Endothelial cell of umbilical vein (primary cell): ENCODE measurements at regions not wholly inside any gene's neighbourhood (a gene's known extent, or its start where the extent isn't known, plus 50 kb on each side); places are given as distances from the start of the nearest gene placed in this dataset.

Experiments
- BruUV-seq: library from RNA; stranded (reverse); fragments of 400-500 nt; replicated peaks from 2 replicates; lab custom pipeline; 2021; lab: Mats Ljungman, UMichigan
- CTCF ChIA-PET: fragments of 300-600, 350-600 bp; sonication (Branson Sonifier 250); formaldehyde crosslinking; loops from one replicate; lab custom pipeline; 2021; ENCODE audit warnings: antibody characterized with exemption, inconsistent platforms; lab: Charles Lee
- POLR2A ChIA-PET: fragments of 300-600, 350-600 bp; sonication (Branson Sonifier 250); formaldehyde crosslinking; loops from one replicate; lab custom pipeline; 2021; ENCODE audit warnings: antibody characterized with exemption, inconsistent platforms; lab: Charles Lee
- DNase-seq: peaks from one replicate; pipeline ENCODE4 v3.0.0-alpha.2; 2011; ENCODE audit warnings: low read depth, low spot score
- FAIRE-seq: peaks from 2 replicates; lab custom pipeline; 2011; peaks lifted over from hg19 to GRCh38; lab: Jason Lieb, UNC
- H2AFZ ChIP-seq: 2 replicates; pipeline ENCODE4 v1.6.0; 2012; ENCODE audit warnings: low read depth, low read length, control low read depth, inconsistent platforms
- H3K27ac ChIP-seq: 2 replicates; pipeline ENCODE4 v1.5.1; 2011; ENCODE audit warnings: low read depth, mild to moderate bottlenecking, control low read depth, low read length, moderate library complexity; ENCODE audit not compliant: insufficient read depth
- H3K27me3 ChIP-seq, 2 experiments: 2 replicates each; pipeline versions ENCODE4 v1.6.0 to v1.6.1; 2011; ENCODE audit warnings: low read length in 2 of 2, mixed read lengths in 1 of 2; ENCODE audit not compliant: control insufficient read depth in 2 of 2, insufficient read depth in 2 of 2
- H3K36me3 ChIP-seq, 2 experiments: 2 replicates in 1 of 2; 3 replicates in 1 of 2; pipeline ENCODE4 v1.5.1; 2011; ENCODE audit warnings: low read length in 2 of 2, mild to moderate bottlenecking in 1 of 2, moderate library complexity in 1 of 2; ENCODE audit not compliant: control insufficient read depth in 2 of 2, insufficient read depth in 2 of 2; ENCODE audit errors: extremely low read depth in 1 of 2
- H3K4me1 ChIP-seq: 3 replicates; pipeline ENCODE4 v1.5.1; 2011; ENCODE audit warnings: mild to moderate bottlenecking, low read length; ENCODE audit not compliant: control insufficient read depth, insufficient read depth; ENCODE audit errors: extremely low read depth
- H3K4me2 ChIP-seq: 2 replicates; pipeline ENCODE4 v1.6.1; 2011; ENCODE audit warnings: low read length, control low read depth, mixed read lengths; ENCODE audit not compliant: insufficient read depth
- H3K4me3 ChIP-seq, 3 experiments: fragments of 200-600 bp in 1 of 3; sonication (generic), shearing (Covaris generic) in 1 of 3; replicated peaks in 1 of 3; 2 replicates each; pipeline ENCODE4 v1.5.1; 2011 to 2016; ENCODE audit warnings: control low read depth in 3 of 3, low read length in 3 of 3, mild to moderate bottlenecking in 2 of 3, inconsistent platforms in 1 of 3, low read depth in 1 of 3, moderate library complexity in 1 of 3; ENCODE audit not compliant: insufficient read depth in 1 of 3
- H3K79me2 ChIP-seq: 2 replicates; pipeline ENCODE4 v1.6.0; 2012; ENCODE audit warnings: low read length, inconsistent platforms; ENCODE audit not compliant: control insufficient read depth, insufficient read depth
- H3K9ac ChIP-seq: replicated peaks from 2 replicates; pipeline ENCODE3; 2011; ENCODE audit warnings: low read length, control low read depth; ENCODE audit not compliant: insufficient read depth; ENCODE audit errors: extremely low read depth
- H3K9me1 ChIP-seq: replicated peaks from 3 replicates; pipeline ENCODE4 v1.6.0; 2011; ENCODE audit warnings: mild to moderate bottlenecking, low read length; ENCODE audit not compliant: control insufficient read depth, insufficient read depth; ENCODE audit errors: extremely low read depth
- H3K9me3 ChIP-seq: replicated peaks from 2 replicates; pipeline ENCODE4 v1.5.1; 2012; ENCODE audit warnings: low read length, inconsistent platforms; ENCODE audit not compliant: control insufficient read depth, insufficient read depth
- H4K20me1 ChIP-seq: replicated peaks from 2 replicates; pipeline ENCODE3; 2011; ENCODE audit warnings: mild to moderate bottlenecking, low read length; ENCODE audit not compliant: control insufficient read depth, insufficient read depth; ENCODE audit errors: extremely low read depth
- CTCF ChIP-seq, 2 donors: IDR thresholded peaks; 1 replicate in 1 of 2; 2 replicates in 1 of 2; pipeline ENCODE4 v1.5.1; 2011; ENCODE audit warnings: low read length in 2 of 2, mild to moderate bottlenecking in 2 of 2, moderate library complexity in 2 of 2, control low read depth in 1 of 2, inconsistent platforms in 1 of 2, low read depth in 1 of 2; ENCODE audit not compliant: insufficient read depth in 1 of 2; ENCODE audit errors: extremely low read depth in 1 of 2
- EZH2 ChIP-seq: IDR thresholded peaks from 2 replicates; pipeline ENCODE4 v1.6.1; 2012; ENCODE audit warnings: borderline replicate concordance, low read depth, mild to moderate bottlenecking, moderate library complexity, low read length, inconsistent platforms; ENCODE audit not compliant: severe bottlenecking
- FOS ChIP-seq: IDR thresholded peaks from 2 replicates; pipeline ENCODE4 v1.6.1; 2011; ENCODE audit warnings: mild to moderate bottlenecking, low read length, moderate library complexity, borderline replicate concordance; ENCODE audit not compliant: insufficient read depth
- GATA2 ChIP-seq: IDR thresholded peaks from 2 replicates; pipeline ENCODE4 v1.7.0; 2011; ENCODE audit warnings: low read depth, mild to moderate bottlenecking, moderate library complexity, mixed read lengths, low read length; ENCODE audit not compliant: insufficient read length, insufficient read depth
- JUN ChIP-seq: IDR thresholded peaks from 2 replicates; pipeline ENCODE4 v1.6.1; 2011; ENCODE audit warnings: borderline replicate concordance, low read depth; ENCODE audit not compliant: insufficient read length, insufficient read depth
- MAX ChIP-seq: IDR thresholded peaks from 2 replicates; pipeline ENCODE4 v1.6.1; 2011; ENCODE audit not compliant: insufficient read depth, insufficient read length
- MYC ChIP-seq: IDR thresholded peaks from one replicate; pipeline ENCODE4 v1.6.1; 2011; ENCODE audit warnings: mild to moderate bottlenecking, low read depth, low read length
- POLR2A ChIP-seq: IDR thresholded peaks from 2 replicates; pipeline ENCODE4 v1.6.1; 2012; ENCODE audit warnings: low read depth, mild to moderate bottlenecking, control low read depth, low read length
- POLR2AphosphoS5 ChIP-seq: IDR thresholded peaks from 2 replicates; pipeline ENCODE4 v1.6.1; 2012; ENCODE audit warnings: low read depth, mild to moderate bottlenecking, control low read depth, low read length, moderate library complexity; ENCODE audit not compliant: insufficient read depth
- dilution Hi-C: fragments of 300-500 bp; cut with MboI; formaldehyde crosslinking; loops from one replicate; pipeline ENCODE4 v1.15.0; 2019; ENCODE audit warnings: low sequenced_read_pairs; ENCODE audit not compliant: extremely low pct_ligation_motif_present
- intact Hi-C: fragments of 100-400 bp; cut with micrococcal nuclease; formaldehyde crosslinking; loops from one replicate; pipeline ENCODE4 v1.10.0; 2022

- intact Hi-C loops, result no loop called here
- no peak overlapping the region for H3K4me3 ChIP-seq
- TF ChIP-seq MYC (no peak), JUN (no peak), POLR2A (no peak), CTCF (IDR thresholded peaks at IDR 0.05; ENCODE audit: extremely low read depth in 1 of 2, insufficient read depth in 1 of 2, low read depth in 1 of 2, low read length in 2 of 2) (no peak), MAX (no peak), FOS (no peak), POLR2AphosphoS5 (no peak), GATA2 (no peak), EZH2 (no peak)
- no peaks in the 10 kb centered on the region for H3K4me1 ChIP-seq
- ChIA-PET POLR2A (no interaction called here), CTCF (interaction anchor here (0.6 to 2.3 kb wide), 4 partner anchors 8 to 247 kb away, joined by 3 to 7 read pairs (median 4); no protein-coding TSS in a partner anchor)
- H3K4me2 ChIP-seq, result no peak overlapping the region
- BruUV-seq, result no TSS peak
- dilution Hi-C loops, result no loop called here
- no peak for FAIRE-seq
- no peaks in the 10 kb centered on the region for H4K20me1 ChIP-seq
- no peaks in the 10 kb centered on the region for H3K9me3 ChIP-seq
- H3K9me1 ChIP-seq, result no peaks in the 10 kb centered on the region
- no peak overlapping the region for H2AFZ ChIP-seq
- H3K27ac ChIP-seq, result no peak overlapping the region
- H3K9ac ChIP-seq, result no peak overlapping the region
- no peaks in the 10 kb centered on the region for H3K79me2 ChIP-seq
- H3K36me3 ChIP-seq, result no peaks in the 10 kb centered on the region
- no peak for DNase-seq
- H3K27me3 ChIP-seq, result peaks cover 28 to 29% of the 10 kb centered on the region in 2 experiments
Measured at GRCh38 chr22:23369054-23369685, 188.9 kb downstream of the BCR start.
